HepG2 (cell line): ENCODE measurements at regions not wholly inside any gene's neighbourhood (a gene's known extent, or its start where the extent isn't known, plus 50 kb on each side); places are given as distances from the start of the nearest gene placed in this dataset.

ENCODE experiments used
- ATAC-seq: fragments of 200-7000 bp; cut with Tn5 transposase; 3 replicates; pipeline ENCODE4 v1.9.1; 2020; ENCODE audit warnings: mild to moderate bottlenecking, moderate library complexity
- BruUV-seq: library from RNA; stranded (reverse); fragments of 400-500 nt; replicated peaks from 2 replicates; lab custom pipeline; 2021; lab: Mats Ljungman, UMichigan
- CTCF ChIA-PET: fragments of 300-600 bp; formaldehyde crosslinking; extraction: SDS; loops from one replicate; lab custom pipeline; 2021; ENCODE audit warnings: low total read pairs, inconsistent platforms, low intra/inter-chr PET ratio; lab: Yijun Ruan, JAX
- POLR2A ChIA-PET: fragments of 350-600 bp; sonication (Branson Sonifier 250); formaldehyde crosslinking; loops from one replicate; lab custom pipeline; 2020; ENCODE audit warnings: antibody characterized with exemption, inconsistent platforms; lab: Yijun Ruan, JAX
- DNase-seq: peaks from one replicate; pipeline ENCODE4 v3.0.0-alpha.2; 2015; ENCODE audit warnings: low spot score
- FAIRE-seq: peaks from 3 replicates; lab custom pipeline; 2011; peaks lifted over from hg19 to GRCh38; lab: Jason Lieb, UNC
- H2AFZ ChIP-seq: one replicate; pipeline ENCODE4 v1.6.1; 2011; ENCODE audit warnings: low read length, inconsistent platforms
- H3K27ac ChIP-seq: fragments of 300-600 bp; 3 replicates; pipeline ENCODE4 v1.8.0; 2011; ENCODE audit warnings: mixed run types, mild to moderate bottlenecking, mixed read lengths, low read length, inconsistent platforms; ENCODE audit not compliant: insufficient read depth; ENCODE audit errors: extremely low read length
- H3K27me3 ChIP-seq, 2 experiments: fragments of 200-600 bp in 1 of 2; 2 replicates in 1 of 2; 3 replicates in 1 of 2; pipeline versions ENCODE4 v1.6.0 to v1.8.0; 2011; ENCODE audit warnings: low read length in 2 of 2, mild to moderate bottlenecking in 2 of 2, moderate library complexity in 2 of 2, inconsistent platforms in 1 of 2; ENCODE audit not compliant: insufficient read depth in 2 of 2, control insufficient read depth in 1 of 2
- H3K36me3 ChIP-seq, 2 experiments: fragments of 200-600 bp in 1 of 2; replicated peaks in 1 of 2; 2 replicates in 1 of 2; 3 replicates in 1 of 2; pipeline versions ENCODE4 v1.5.1 to v1.8.0; 2011; ENCODE audit warnings: low read length in 2 of 2, inconsistent platforms in 1 of 2; ENCODE audit not compliant: insufficient read depth in 2 of 2, control insufficient read depth in 1 of 2
- H3K4me1 ChIP-seq: 2 replicates; pipeline ENCODE4 v1.5.1; 2012; ENCODE audit warnings: low read length, inconsistent platforms; ENCODE audit not compliant: insufficient read depth
- H3K4me2 ChIP-seq: 2 replicates; pipeline ENCODE4 v1.6.0; 2011; ENCODE audit warnings: low read depth, low read length, inconsistent platforms
- H3K4me3 ChIP-seq, 3 experiments: fragments of 200-600 bp in 1 of 3; sonication (generic), shearing (Covaris generic) in 1 of 3; replicated peaks in 1 of 3; 2 replicates each; pipeline ENCODE4 v1.5.1; 2011 to 2016; ENCODE audit warnings: low read length in 3 of 3, inconsistent platforms in 2 of 3, low read depth in 2 of 3, mild to moderate bottlenecking in 2 of 3, control low read depth in 1 of 3, mixed read lengths in 1 of 3; ENCODE audit not compliant: insufficient read depth in 1 of 3
- H3K79me2 ChIP-seq: one replicate; pipeline ENCODE4 v1.6.1; 2011; ENCODE audit warnings: low read length, inconsistent platforms; ENCODE audit not compliant: insufficient read depth
- H3K9ac ChIP-seq: 2 replicates; pipeline ENCODE4 v1.6.0; 2011; ENCODE audit warnings: mild to moderate bottlenecking, low read depth, low read length, inconsistent platforms; ENCODE audit not compliant: insufficient read depth
- H3K9me3 ChIP-seq: 2 replicates; pipeline ENCODE4 v1.5.1; 2012; ENCODE audit warnings: mild to moderate bottlenecking, low read length
- H4K20me1 ChIP-seq: 2 replicates; pipeline ENCODE4 v1.6.0; 2011; ENCODE audit warnings: inconsistent platforms, mild to moderate bottlenecking, low read length, moderate library complexity; ENCODE audit not compliant: insufficient read depth
- HNRNPUL1 ChIP-seq: fragments of 200-400 bp; formaldehyde crosslinking; IDR thresholded peaks from 2 replicates; pipeline ENCODE4 v1.6.1; 2017; ENCODE audit warnings: low read depth, mild to moderate bottlenecking, low read length, moderate library complexity
- MNT ChIP-seq: fragments of 450-650 bp; IDR thresholded peaks from 2 replicates; pipeline ENCODE4 v1.6.1; 2016
- MYC ChIP-seq: sonication (generic); formaldehyde crosslinking; IDR thresholded peaks from 2 replicates; pipeline ENCODE4 v1.9.0; 2021; ENCODE audit warnings: missing genetic modification reagents, borderline replicate concordance
- MYNN ChIP-seq: sonication (generic); formaldehyde crosslinking; IDR thresholded peaks from 2 replicates; pipeline ENCODE4 v1.4.0; 2020; ENCODE audit warnings: mild to moderate bottlenecking, low read depth, missing genetic modification reagents
- SAFB2 ChIP-seq: sonication (generic); formaldehyde crosslinking; IDR thresholded peaks from 2 replicates; pipeline ENCODE4 v1.5.1; 2020; ENCODE audit warnings: missing genetic modification reagents, low read depth, mild to moderate bottlenecking, borderline replicate concordance
- ZNF816 ChIP-seq: sonication (generic); formaldehyde crosslinking; IDR thresholded peaks from 2 replicates; pipeline ENCODE4 v1.8.0; 2022; ENCODE audit warnings: missing genetic modification reagents, mild to moderate bottlenecking, borderline replicate concordance
- WGBS: methylation state at CpG from one replicate; pipeline ENCODE4 v1.1.6; 2017; ENCODE audit warnings: low lambda C conversion rate; 5-methylcytosine and 5-hydroxymethylcytosine counted together
- in situ Hi-C: cut with HindIII; loops from 2 replicates; pipeline ENCODE4 v1.10.0; 2017; ENCODE audit warnings: low pct_unique_long_range_greater_than_20kb; ENCODE audit not compliant: extremely low pct_ligation_motif_present
- intact Hi-C: fragments of 100-400 bp; cut with micrococcal nuclease; formaldehyde crosslinking; loops from one replicate; pipeline ENCODE4 v1.10.0; 2022; ENCODE audit not compliant: unreplicated experiment
- TF ChIP-seq, protein P1 (sequence below): IDR thresholded peaks from 2 replicates; pipeline ENCODE4 v1.6.1; 2016; ENCODE audit warnings: missing compliant biosample characterization, missing genetic modification reagents, borderline replicate concordance
- TF ChIP-seq, protein P2 (sequence below): IDR thresholded peaks from 2 replicates; pipeline ENCODE4 v1.6.1; 2016; ENCODE audit warnings: mild to moderate bottlenecking

DNA sequence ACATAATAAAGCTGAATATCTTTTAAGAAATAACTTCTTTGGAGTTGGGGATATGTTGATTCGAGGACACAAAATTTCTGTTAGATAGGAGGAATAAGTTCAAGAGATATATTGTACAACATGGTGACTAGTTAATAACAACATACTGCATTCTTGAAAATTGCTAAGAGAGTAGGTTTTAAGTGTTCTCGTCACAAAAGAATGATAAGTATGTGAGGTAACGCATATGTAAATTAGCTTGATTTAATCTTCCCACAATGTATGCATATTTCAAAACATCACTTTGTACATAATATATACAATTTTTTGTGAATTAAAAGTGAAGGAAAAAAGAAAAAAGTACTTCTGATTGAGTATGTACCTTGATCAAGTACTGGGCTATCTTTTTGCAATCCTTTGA is 428.0 kb upstream of the TRPC7 start (continued):
- TF ChIP-seq HNRNPUL1, result no peak
- TF ChIP-seq ZNF816 (CRISPR knock-in tag), result no peak
- no peak for TF ChIP-seq SAFB2
- no peak for TF ChIP-seq MYC (CRISPR knock-in tag)
- TF ChIP-seq, protein P1, sequence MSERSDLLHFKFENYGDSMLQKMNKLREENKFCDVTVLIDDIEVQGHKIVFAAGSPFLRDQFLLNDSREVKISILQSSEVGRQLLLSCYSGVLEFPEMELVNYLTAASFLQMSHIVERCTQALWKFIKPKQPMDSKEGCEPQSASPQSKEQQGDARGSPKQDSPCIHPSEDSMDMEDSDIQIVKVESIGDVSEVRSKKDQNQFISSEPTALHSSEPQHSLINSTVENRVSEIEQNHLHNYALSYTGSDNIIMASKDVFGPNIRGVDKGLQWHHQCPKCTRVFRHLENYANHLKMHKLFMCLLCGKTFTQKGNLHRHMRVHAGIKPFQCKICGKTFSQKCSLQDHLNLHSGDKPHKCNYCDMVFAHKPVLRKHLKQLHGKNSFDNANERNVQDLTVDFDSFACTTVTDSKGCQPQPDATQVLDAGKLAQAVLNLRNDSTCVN (CRISPR knock-in tag), result no peak
- TF ChIP-seq MYNN, result no peak

- no peak overlapping the region for H3K4me2 ChIP-seq
- TF ChIP-seq, protein P2, sequence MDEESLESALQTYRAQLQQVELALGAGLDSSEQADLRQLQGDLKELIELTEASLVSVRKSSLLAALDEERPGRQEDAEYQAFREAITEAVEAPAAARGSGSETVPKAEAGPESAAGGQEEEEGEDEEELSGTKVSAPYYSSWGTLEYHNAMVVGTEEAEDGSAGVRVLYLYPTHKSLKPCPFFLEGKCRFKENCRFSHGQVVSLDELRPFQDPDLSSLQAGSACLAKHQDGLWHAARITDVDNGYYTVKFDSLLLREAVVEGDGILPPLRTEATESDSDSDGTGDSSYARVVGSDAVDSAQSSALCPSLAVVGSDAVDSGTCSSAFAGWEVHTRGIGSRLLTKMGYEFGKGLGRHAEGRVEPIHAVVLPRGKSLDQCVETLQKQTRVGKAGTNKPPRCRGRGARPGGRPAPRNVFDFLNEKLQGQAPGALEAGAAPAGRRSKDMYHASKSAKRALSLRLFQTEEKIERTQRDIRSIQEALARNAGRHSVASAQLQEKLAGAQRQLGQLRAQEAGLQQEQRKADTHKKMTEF (CRISPR knock-in tag), result no peak
- TF ChIP-seq MNT, result 0 out of 2 replicates have a peak, but pooled peaks have one; percentile 18
- intact Hi-C loops (no loop called here), in situ Hi-C loops (no loop called here)
- ChIA-PET POLR2A (no interaction called here), CTCF (no interaction called here)
- no peak overlapping the region for H2AFZ ChIP-seq
- no peak overlapping the region for H3K27ac ChIP-seq
- no peak overlapping the region for H3K4me3 ChIP-seq
- no peak for ATAC-seq
- DNase-seq, result no peak
- FAIRE-seq, result no peak
- H3K9me3 ChIP-seq, result no peaks in the 10 kb centered on the region
- H3K79me2 ChIP-seq, result no peaks in the 10 kb centered on the region
- H3K4me1 ChIP-seq, result no peaks in the 10 kb centered on the region
- no peaks in the 10 kb centered on the region for H3K27me3 ChIP-seq
- no peak overlapping the region for H3K9ac ChIP-seq
- no TSS peak for BruUV-seq
- no peaks in the 10 kb centered on the region for H4K20me1 ChIP-seq
- H3K36me3 ChIP-seq, result no peaks in the 10 kb centered on the region
- WGBS, result 0% methylated on average over 3 of the region's 3 CpGs
Observed at GRCh38 chr5:136781464-136781863, 416.1 kb upstream of the TRPC7 start.
